ENCODE measurements at regions not wholly inside any gene's neighbourhood (a gene's known extent, or its start where the extent isn't known, plus 50 kb on each side); places are given as distances from the start of the nearest gene placed in this dataset.

DNA sequence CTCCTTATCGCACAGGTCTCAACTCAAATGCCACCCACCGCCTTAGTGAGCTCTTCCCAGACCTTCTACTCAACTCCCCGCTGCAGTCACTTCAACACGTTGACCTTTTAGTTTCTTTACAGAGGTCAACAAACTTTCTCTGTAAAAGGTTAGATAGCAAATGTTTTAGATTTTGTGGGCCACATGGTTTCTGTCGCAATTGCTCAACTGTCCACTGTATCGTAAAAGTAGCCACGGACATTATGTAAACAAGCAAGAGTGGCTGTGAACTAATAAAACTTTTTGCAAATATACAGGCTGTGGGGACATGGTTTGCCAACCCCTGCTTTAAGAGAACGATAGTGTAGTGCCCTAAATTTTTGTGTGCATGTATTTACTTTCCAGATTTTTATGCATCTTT, 247.6 kb upstream of the TSHZ2 start:
- TF ChIP-seq, protein P1, sequence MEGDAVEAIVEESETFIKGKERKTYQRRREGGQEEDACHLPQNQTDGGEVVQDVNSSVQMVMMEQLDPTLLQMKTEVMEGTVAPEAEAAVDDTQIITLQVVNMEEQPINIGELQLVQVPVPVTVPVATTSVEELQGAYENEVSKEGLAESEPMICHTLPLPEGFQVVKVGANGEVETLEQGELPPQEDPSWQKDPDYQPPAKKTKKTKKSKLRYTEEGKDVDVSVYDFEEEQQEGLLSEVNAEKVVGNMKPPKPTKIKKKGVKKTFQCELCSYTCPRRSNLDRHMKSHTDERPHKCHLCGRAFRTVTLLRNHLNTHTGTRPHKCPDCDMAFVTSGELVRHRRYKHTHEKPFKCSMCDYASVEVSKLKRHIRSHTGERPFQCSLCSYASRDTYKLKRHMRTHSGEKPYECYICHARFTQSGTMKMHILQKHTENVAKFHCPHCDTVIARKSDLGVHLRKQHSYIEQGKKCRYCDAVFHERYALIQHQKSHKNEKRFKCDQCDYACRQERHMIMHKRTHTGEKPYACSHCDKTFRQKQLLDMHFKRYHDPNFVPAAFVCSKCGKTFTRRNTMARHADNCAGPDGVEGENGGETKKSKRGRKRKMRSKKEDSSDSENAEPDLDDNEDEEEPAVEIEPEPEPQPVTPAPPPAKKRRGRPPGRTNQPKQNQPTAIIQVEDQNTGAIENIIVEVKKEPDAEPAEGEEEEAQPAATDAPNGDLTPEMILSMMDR (IDR thresholded peaks at IDR 0.05; ENCODE audit: low read depth, low read length, missing input control) = no peak
- TF ChIP-seq RXRA (IDR thresholded peaks at IDR 0.05) (no peak), EGR1 (IDR thresholded peaks at IDR 0.05; ENCODE audit: low read depth in 2 of 2) (no peak), HNF4G (IDR thresholded peaks at IDR 0.05) (no peak), RAD21 (IDR thresholded peaks at IDR 0.05) (no peak), JUND (IDR thresholded peaks at IDR 0.05) (no peak), MAX (IDR thresholded peaks at IDR 0.05) (no peak), ATF3 (IDR thresholded peaks at IDR 0.05) (no peak)
- TF ChIP-seq, protein P2, sequence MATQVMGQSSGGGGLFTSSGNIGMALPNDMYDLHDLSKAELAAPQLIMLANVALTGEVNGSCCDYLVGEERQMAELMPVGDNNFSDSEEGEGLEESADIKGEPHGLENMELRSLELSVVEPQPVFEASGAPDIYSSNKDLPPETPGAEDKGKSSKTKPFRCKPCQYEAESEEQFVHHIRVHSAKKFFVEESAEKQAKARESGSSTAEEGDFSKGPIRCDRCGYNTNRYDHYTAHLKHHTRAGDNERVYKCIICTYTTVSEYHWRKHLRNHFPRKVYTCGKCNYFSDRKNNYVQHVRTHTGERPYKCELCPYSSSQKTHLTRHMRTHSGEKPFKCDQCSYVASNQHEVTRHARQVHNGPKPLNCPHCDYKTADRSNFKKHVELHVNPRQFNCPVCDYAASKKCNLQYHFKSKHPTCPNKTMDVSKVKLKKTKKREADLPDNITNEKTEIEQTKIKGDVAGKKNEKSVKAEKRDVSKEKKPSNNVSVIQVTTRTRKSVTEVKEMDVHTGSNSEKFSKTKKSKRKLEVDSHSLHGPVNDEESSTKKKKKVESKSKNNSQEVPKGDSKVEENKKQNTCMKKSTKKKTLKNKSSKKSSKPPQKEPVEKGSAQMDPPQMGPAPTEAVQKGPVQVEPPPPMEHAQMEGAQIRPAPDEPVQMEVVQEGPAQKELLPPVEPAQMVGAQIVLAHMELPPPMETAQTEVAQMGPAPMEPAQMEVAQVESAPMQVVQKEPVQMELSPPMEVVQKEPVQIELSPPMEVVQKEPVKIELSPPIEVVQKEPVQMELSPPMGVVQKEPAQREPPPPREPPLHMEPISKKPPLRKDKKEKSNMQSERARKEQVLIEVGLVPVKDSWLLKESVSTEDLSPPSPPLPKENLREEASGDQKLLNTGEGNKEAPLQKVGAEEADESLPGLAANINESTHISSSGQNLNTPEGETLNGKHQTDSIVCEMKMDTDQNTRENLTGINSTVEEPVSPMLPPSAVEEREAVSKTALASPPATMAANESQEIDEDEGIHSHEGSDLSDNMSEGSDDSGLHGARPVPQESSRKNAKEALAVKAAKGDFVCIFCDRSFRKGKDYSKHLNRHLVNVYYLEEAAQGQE (IDR thresholded peaks at IDR 0.05) = no peak
